Caco-2 (cell line): ENCODE measurements at regions not wholly inside any gene's neighbourhood (a gene's known extent, or its start where the extent isn't known, plus 50 kb on each side); places are given as distances from the start of the nearest gene placed in this dataset.

ENCODE experiments used
- BruUV-seq: library from RNA; stranded (reverse); fragments of 400-500 nt; replicated peaks from 2 replicates; lab custom pipeline; 2021; lab: Mats Ljungman, UMichigan
- CTCF ChIA-PET: fragments of 300-600 bp; sonication (Branson Sonifier 250); formaldehyde crosslinking; loops from one replicate; lab custom pipeline; 2022; ENCODE audit warnings: antibody characterized with exemption; lab: Charles Lee
- POLR2A ChIA-PET: fragments of 300-600 bp; sonication (Branson Sonifier 250); formaldehyde crosslinking; loops from one replicate; lab custom pipeline; 2022; ENCODE audit warnings: antibody characterized with exemption; lab: Charles Lee
- DNase-seq, 2 experiments: peaks; one replicate each; pipeline versions ENCODE4 v3.0.0 to v3.0.0-alpha.2; 2020 to 2022
- H3K27me3 ChIP-seq: replicated peaks from 2 replicates; pipeline ENCODE4 v1.6.0; 2011; ENCODE audit warnings: low read length; ENCODE audit not compliant: control insufficient read depth, insufficient read depth
- H3K36me3 ChIP-seq: 2 replicates; pipeline ENCODE4 v1.5.1; 2011; ENCODE audit warnings: low read length; ENCODE audit not compliant: control insufficient read depth, insufficient read depth
- H3K4me1 ChIP-seq: fragments of 250-450 bp; sonication (Bioruptor Pico); 2 replicates; pipeline ENCODE4 v1.5.1; 2020; ENCODE audit warnings: mild to moderate bottlenecking
- H3K4me3 ChIP-seq: 2 replicates; pipeline ENCODE4 v1.5.1; 2011; ENCODE audit warnings: low read depth, mild to moderate bottlenecking, control low read depth, low read length
- H3K9me3 ChIP-seq: fragments of 250-450 bp; sonication (Bioruptor Pico); 2 replicates; pipeline ENCODE4 v1.5.1; 2020; ENCODE audit warnings: mild to moderate bottlenecking, moderate library complexity
- H3K27ac Mint-ChIP-seq: one replicate; pipeline ENCODE4 v1.8.0; 2022; ENCODE audit warnings: mixed read lengths; ENCODE audit not compliant: unreplicated experiment
- H3K27me3 Mint-ChIP-seq: one replicate; pipeline ENCODE4 v1.8.0; 2022; ENCODE audit warnings: mixed read lengths; ENCODE audit not compliant: insufficient read depth, unreplicated experiment
- H3K36me3 Mint-ChIP-seq: one replicate; pipeline ENCODE4 v1.8.0; 2022; ENCODE audit warnings: mild to moderate bottlenecking, mixed read lengths; ENCODE audit not compliant: insufficient read depth, unreplicated experiment
- H3K4me1 Mint-ChIP-seq: one replicate; pipeline ENCODE4 v1.8.0; 2022; ENCODE audit warnings: low read depth, mixed read lengths; ENCODE audit not compliant: unreplicated experiment
- H3K4me3 Mint-ChIP-seq: one replicate; pipeline ENCODE4 v1.8.0; 2022; ENCODE audit warnings: mild to moderate bottlenecking, moderate library complexity, mixed read lengths; ENCODE audit not compliant: unreplicated experiment
- H3K9me3 Mint-ChIP-seq: one replicate; pipeline ENCODE4 v1.8.0; 2022; ENCODE audit warnings: mixed read lengths; ENCODE audit not compliant: unreplicated experiment
- intact Hi-C: fragments of 100-400 bp; cut with micrococcal nuclease; formaldehyde crosslinking; loops from one replicate; pipeline ENCODE4 v1.10.0; 2022; ENCODE audit not compliant: unreplicated experiment
- TF ChIP-seq, protein P1 (sequence below), 2 experiments: fragments of 200-600 bp in 1 of 2; IDR thresholded peaks; 1 replicate in 1 of 2; 2 replicates in 1 of 2; pipeline versions ENCODE4 v1.5.1 to v1.8.0; 2011 to 2022; ENCODE audit warnings: antibody characterized with exemption in 1 of 2, control low read depth in 1 of 2, inconsistent platforms in 1 of 2, low read depth in 1 of 2, low read length in 1 of 2, mild to moderate bottlenecking in 1 of 2, moderate library complexity in 1 of 2; ENCODE audit not compliant: insufficient read depth in 1 of 2, severe bottlenecking in 1 of 2, unreplicated experiment in 1 of 2

DNA sequence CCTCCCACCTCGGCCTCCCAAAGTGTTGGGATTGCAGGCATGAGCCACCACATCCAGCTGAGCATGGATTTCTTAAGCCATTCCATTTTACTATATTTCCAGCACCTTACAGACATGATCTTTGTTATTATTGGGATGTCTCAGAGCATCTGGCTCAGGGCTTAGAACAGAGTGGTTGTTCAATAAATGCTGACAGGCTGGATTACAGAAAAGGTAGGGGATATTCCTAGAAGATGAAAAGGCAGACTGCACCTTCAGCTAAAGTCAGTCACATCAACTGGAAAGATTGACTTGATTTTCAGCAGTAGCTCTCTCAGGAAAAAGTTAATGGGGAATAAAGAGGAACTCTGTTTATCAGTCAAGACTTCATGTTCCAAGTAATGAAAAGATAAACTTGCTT, 360.3 kb upstream of the ERCC4 start:
- TF ChIP-seq, protein P1, sequence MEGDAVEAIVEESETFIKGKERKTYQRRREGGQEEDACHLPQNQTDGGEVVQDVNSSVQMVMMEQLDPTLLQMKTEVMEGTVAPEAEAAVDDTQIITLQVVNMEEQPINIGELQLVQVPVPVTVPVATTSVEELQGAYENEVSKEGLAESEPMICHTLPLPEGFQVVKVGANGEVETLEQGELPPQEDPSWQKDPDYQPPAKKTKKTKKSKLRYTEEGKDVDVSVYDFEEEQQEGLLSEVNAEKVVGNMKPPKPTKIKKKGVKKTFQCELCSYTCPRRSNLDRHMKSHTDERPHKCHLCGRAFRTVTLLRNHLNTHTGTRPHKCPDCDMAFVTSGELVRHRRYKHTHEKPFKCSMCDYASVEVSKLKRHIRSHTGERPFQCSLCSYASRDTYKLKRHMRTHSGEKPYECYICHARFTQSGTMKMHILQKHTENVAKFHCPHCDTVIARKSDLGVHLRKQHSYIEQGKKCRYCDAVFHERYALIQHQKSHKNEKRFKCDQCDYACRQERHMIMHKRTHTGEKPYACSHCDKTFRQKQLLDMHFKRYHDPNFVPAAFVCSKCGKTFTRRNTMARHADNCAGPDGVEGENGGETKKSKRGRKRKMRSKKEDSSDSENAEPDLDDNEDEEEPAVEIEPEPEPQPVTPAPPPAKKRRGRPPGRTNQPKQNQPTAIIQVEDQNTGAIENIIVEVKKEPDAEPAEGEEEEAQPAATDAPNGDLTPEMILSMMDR (IDR thresholded peaks at IDR 0.05; ENCODE audit: insufficient read depth in 1 of 2, low read depth in 1 of 2, low read length in 1 of 2, severe bottlenecking in 1 of 2, unreplicated experiment in 1 of 2): no peak
- Histone ChIP-seq H3K9me3 (no peaks in the 10 kb centered on the region), H3K4me3 (no peak overlapping the region), H3K4me1 (no peaks in the 10 kb centered on the region), H3K36me3 (no peaks in the 10 kb centered on the region), H3K27me3 (no peaks in the 10 kb centered on the region)
- Mint-ChIP-seq H3K27ac (no peak overlapping the region), H3K36me3 (no peaks in the 10 kb centered on the region), H3K27me3 (peaks cover 4% of the 10 kb centered on the region), H3K4me1 (no peaks in the 10 kb centered on the region), H3K4me3 (no peak overlapping the region), H3K9me3 (peaks cover 9% of the 10 kb centered on the region)
- no peak for DNase-seq
- CTCF ChIA-PET: interaction anchor here (0.7 kb wide), 1 partner anchor 7 kb away, joined by 3 read pairs; no protein-coding TSS in a partner anchor
- intact Hi-C loops: no loop called here
- POLR2A ChIA-PET: no interaction called here
- no TSS peak for BruUV-seq

- peaks cover 9% of the 10 kb centered on the region for H3K9me3 Mint-ChIP-seq
- Histone ChIP-seq H3K4me3 (no peak overlapping the region), H3K27me3 (no peaks in the 10 kb centered on the region), H3K4me1 (no peaks in the 10 kb centered on the region), H3K9me3 (no peaks in the 10 kb centered on the region), H3K36me3 (no peaks in the 10 kb centered on the region)
- BruUV-seq: no TSS peak
- TF ChIP-seq, protein P1 (IDR thresholded peaks at IDR 0.05; ENCODE audit: insufficient read depth in 1 of 2, low read depth in 1 of 2, low read length in 1 of 2, severe bottlenecking in 1 of 2, unreplicated experiment in 1 of 2): no peak
- peak; percentile 9 to 47 for DNase-seq
- no peak overlapping the region for H3K27ac Mint-ChIP-seq
- peak overlapping the region; percentile 29 for H3K4me3 Mint-ChIP-seq
- no peaks in the 10 kb centered on the region for H3K4me1 Mint-ChIP-seq
- no peaks in the 10 kb centered on the region for H3K36me3 Mint-ChIP-seq
- ChIA-PET CTCF (interaction anchor here (0.7 kb wide), 1 partner anchor 8 kb away, joined by 3 read pairs; no protein-coding TSS in a partner anchor), POLR2A (no interaction called here)
- peaks cover 4% of the 10 kb centered on the region for H3K27me3 Mint-ChIP-seq
- intact Hi-C loops: no loop called here
These were observed 359.8 kb upstream of the ERCC4 start for GRCh38 chr16:13560151-13560550.

DNA sequence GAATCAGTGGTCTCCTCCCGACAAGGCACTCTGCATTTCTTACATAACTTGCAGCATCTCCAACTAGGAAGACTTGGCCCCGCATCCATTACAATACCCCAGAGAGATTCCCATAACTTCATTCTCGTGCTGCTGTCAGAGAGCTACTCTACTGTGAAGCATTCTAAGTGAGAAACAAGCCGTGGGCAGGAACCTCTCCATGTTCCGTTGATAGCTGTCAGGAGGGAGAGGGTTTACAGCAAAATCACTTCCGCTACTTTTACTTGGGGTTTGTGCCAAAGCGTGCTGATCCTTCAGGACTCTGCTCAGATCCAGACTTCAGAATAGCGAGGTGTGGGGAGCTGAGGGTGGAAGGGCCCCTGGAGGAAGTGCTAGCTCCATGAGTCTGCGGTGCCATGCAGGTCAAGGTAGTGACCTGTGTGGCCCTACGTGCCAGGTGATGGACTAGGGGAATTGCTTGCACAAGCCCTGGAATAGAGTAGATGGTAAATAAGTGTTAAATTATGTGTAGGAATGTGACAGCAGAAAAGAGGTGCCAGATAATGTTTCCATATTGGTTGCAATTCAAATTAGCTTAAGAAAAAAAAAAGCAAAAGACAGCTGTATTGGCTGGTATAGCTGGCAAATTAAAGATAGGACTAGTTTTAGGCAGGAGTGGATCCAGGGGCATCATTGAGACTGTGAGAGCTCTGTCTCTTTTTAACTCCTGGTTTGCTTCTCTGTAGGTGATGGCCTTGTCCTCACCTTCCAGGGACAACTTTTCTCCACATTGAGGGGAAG, 358.5 kb upstream of the ERCC4 start:
- CTCF ChIA-PET: no interaction called here
- no peaks in the 10 kb centered on the region for H3K27me3 ChIP-seq
- no peak overlapping the region for H3K27ac Mint-ChIP-seq

More for the DNA sequence above, 358.5 kb upstream of the ERCC4 start:
- no peaks in the 10 kb centered on the region for H3K36me3 Mint-ChIP-seq
- BruUV-seq: no TSS peak
- Histone ChIP-seq H3K4me3 (no peak overlapping the region), H3K36me3 (no peaks in the 10 kb centered on the region), H3K9me3 (no peaks in the 10 kb centered on the region), H3K4me1 (no peaks in the 10 kb centered on the region)
- no peak for DNase-seq
- POLR2A ChIA-PET: no interaction called here
- peaks cover 9% of the 10 kb centered on the region for H3K9me3 Mint-ChIP-seq
- intact Hi-C loops: no loop called here
- H3K27me3 Mint-ChIP-seq: peaks cover 4% of the 10 kb centered on the region
- TF ChIP-seq, protein P1 (IDR thresholded peaks at IDR 0.05; ENCODE audit: insufficient read depth in 1 of 2, low read depth in 1 of 2, low read length in 1 of 2, severe bottlenecking in 1 of 2, unreplicated experiment in 1 of 2): no peak
- H3K4me1 Mint-ChIP-seq: no peaks in the 10 kb centered on the region
- H3K4me3 Mint-ChIP-seq: no peak overlapping the region
